Lower leg skin (tissue), 3 donors: ENCODE measurements at regions not wholly inside any gene's neighbourhood (a gene's known extent, or its start where the extent isn't known, plus 50 kb on each side); places are given as distances from the start of the nearest gene placed in this dataset.

Experiments used
- CTCF ChIP-seq, 3 donors: fragments of 450-650 bp; IDR thresholded peaks; one replicate each; pipeline ENCODE4 v1.5.1; 2016; ENCODE audit warnings: antibody characterized with exemption in 3 of 3, mild to moderate bottlenecking in 3 of 3, moderate library complexity in 2 of 3
- POLR2A ChIP-seq, 2 donors: fragments of 450-650 bp; IDR thresholded peaks; one replicate each; pipeline ENCODE4 v1.6.1; 2016 to 2017; ENCODE audit warnings: antibody characterized with exemption in 2 of 2, mild to moderate bottlenecking in 1 of 2, moderate library complexity in 1 of 2

- TF ChIP-seq POLR2A (IDR thresholded peaks at IDR 0.05) (no peak), CTCF (IDR thresholded peaks at IDR 0.05) (no peak)
Measured at GRCh38 chr6:137950581-137950980, 83.5 kb downstream of the TNFAIP3 start.
